HG02885 (cell line): ENCODE measurements at regions not wholly inside any gene's neighbourhood (a gene's known extent, or its start where the extent isn't known, plus 50 kb on each side); places are given as distances from the start of the nearest gene placed in this dataset.

Source experiments
- ATAC-seq: cut with Tn5 transposase; IDR thresholded peaks from one replicate; pipeline ENCODE4 v1.9.1; 2021; ENCODE audit warnings: mild to moderate bottlenecking; ENCODE audit not compliant: unreplicated experiment, poor library complexity

GRCh38 chr14:48936849-48937248 is 649.3 kb downstream of the RPS29 start:
- no peak for ATAC-seq

- ATAC-seq: no peak
These were observed 649.8 kb downstream of the RPS29 start for GRCh38 chr14:48936362-48936761.

- ATAC-seq: no peak
These were observed 661.0 kb downstream of the RPS29 start for GRCh38 chr14:48925184-48925583.

- ATAC-seq: no peak
These were observed 671.3 kb downstream of the RPS29 start for GRCh38 chr14:48914921-48915320.

- no peak for ATAC-seq
These were observed 671.8 kb downstream of the RPS29 start for GRCh38 chr14:48914382-48914781.

GRCh38 chr14:48900565-48900964 is 685.6 kb downstream of the RPS29 start:
- ATAC-seq: no peak

GRCh38 chr14:48890333-48890732 is 695.8 kb downstream of the RPS29 start:
- no peak for ATAC-seq

- no peak for ATAC-seq
These were observed 709.3 kb downstream of the RPS29 start for GRCh38 chr14:48876806-48877340.

GRCh38 chr14:48874711-48875110 is 711.5 kb downstream of the RPS29 start:
- no peak for ATAC-seq

GRCh38 chr14:48857366-48857765 is 728.8 kb downstream of the RPS29 start:
- ATAC-seq: no peak

- no peak for ATAC-seq
These were observed 733.0 kb downstream of the RPS29 start for GRCh38 chr14:48853159-48853558.

- no peak for ATAC-seq
These were observed 736.3 kb downstream of the RPS29 start for GRCh38 chr14:48849741-48850322.

- no peak for ATAC-seq
These were observed 743.4 kb downstream of the RPS29 start for GRCh38 chr14:48842785-48843184.

GRCh38 chr14:48826058-48826457 is 760.1 kb downstream of the RPS29 start:
- ATAC-seq: no peak

GRCh38 chr14:48814562-48814961 is 771.6 kb downstream of the RPS29 start:
- ATAC-seq: no peak

GRCh38 chr14:48805315-48805714 is 780.9 kb downstream of the RPS29 start:
- ATAC-seq: no peak

- ATAC-seq: no peak
These were observed 793.7 kb downstream of the RPS29 start for GRCh38 chr14:48792376-48793024.

- ATAC-seq: no peak
These were observed 797.4 kb downstream of the RPS29 start for GRCh38 chr14:48788771-48789170.

GRCh38 chr14:48786498-48786897 is 799.7 kb downstream of the RPS29 start:
- no peak for ATAC-seq

GRCh38 chr14:48771717-48772116 is 814.5 kb downstream of the RPS29 start:
- no peak for ATAC-seq

- ATAC-seq: no peak
These were observed 834.9 kb downstream of the RPS29 start for GRCh38 chr14:48751293-48751692.

- ATAC-seq: no peak
These were observed 838.0 kb downstream of the RPS29 start for GRCh38 chr14:48748151-48748675.
